K562 (cell line): ENCODE measurements at regions not wholly inside any gene's neighbourhood (a gene's known extent, or its start where the extent isn't known, plus 50 kb on each side); places are given as distances from the start of the nearest gene placed in this dataset.

Experiments used
- ETV6 ChIP-seq, 3 experiments: fragments of 150-350 bp in 1 of 3; sonication (generic) in 1 of 3; formaldehyde crosslinking in 1 of 3; IDR thresholded peaks; 2 replicates each; pipeline versions ENCODE4 v1.6.1 to v1.8.0; 2014 to 2022; ENCODE audit warnings: borderline replicate concordance in 2 of 3, low read depth in 2 of 3, antibody characterized with exemption in 1 of 3, low read length in 1 of 3, mild to moderate bottlenecking in 1 of 3, missing genetic modification reagents in 1 of 3
- HNRNPL ChIP-seq: fragments of 200-400 bp; formaldehyde crosslinking; IDR thresholded peaks from 2 replicates; pipeline ENCODE4 v1.6.1; 2017; ENCODE audit warnings: low read depth, mild to moderate bottlenecking, low read length
- HNRNPUL1 ChIP-seq: fragments of 200-400 bp; formaldehyde crosslinking; IDR thresholded peaks from 2 replicates; pipeline ENCODE4 v1.6.1; 2017; ENCODE audit warnings: low read length
- POLR2AphosphoS2 ChIP-seq: IDR thresholded peaks from 2 replicates; pipeline ENCODE4 v1.6.1; 2012; ENCODE audit warnings: low read length, improper control_type of control experiment
- ZNF280B ChIP-seq: fragments of 250-450 bp; sonication (Bioruptor Pico); IDR thresholded peaks from 2 replicates; pipeline ENCODE4 v1.5.1; 2021; ENCODE audit warnings: mild to moderate bottlenecking

GRCh38 chr4:133389029-133389428, 239.9 kb downstream of the PCDH10 start:
- TF ChIP-seq HNRNPL (no peak), ZNF280B (CRISPR knock-in tag) (no peak), ETV6 (IDR thresholded peaks at IDR 0.05; ENCODE audit: borderline replicate concordance in 1 of 2, low read depth in 2 of 2, low read length in 1 of 2) (no peak), ETV6 (CRISPR knock-in tag; IDR thresholded peaks at IDR 0.05; ENCODE audit: borderline replicate concordance) (no peak), POLR2AphosphoS2 (no peak), HNRNPUL1 (no peak)
